PC-9 (cell line): ENCODE measurements at regions not wholly inside any gene's neighbourhood (a gene's known extent, or its start where the extent isn't known, plus 50 kb on each side); places are given as distances from the start of the nearest gene placed in this dataset.

Experiments used
- BruUV-seq: library from RNA; stranded (reverse); fragments of 400-500 nt; replicated peaks from 2 replicates; lab custom pipeline; 2021; lab: Mats Ljungman, UMichigan
- CTCF ChIA-PET: fragments of 300-600 bp; sonication (Branson Sonifier 250); formaldehyde crosslinking; loops from one replicate; lab custom pipeline; 2022; ENCODE audit warnings: antibody characterized with exemption; lab: Charles Lee
- POLR2A ChIA-PET: fragments of 300-600 bp; sonication (Branson Sonifier 250); formaldehyde crosslinking; loops from one replicate; lab custom pipeline; 2022; ENCODE audit warnings: antibody characterized with exemption; ENCODE audit not compliant: unreplicated experiment; lab: Charles Lee
- DNase-seq, 2 experiments: peaks; one replicate each; pipeline versions ENCODE4 v3.0.0 to v3.0.0-alpha.2; 2015 to 2022; ENCODE audit warnings: mixed read lengths in 1 of 2
- H2AFZ ChIP-seq: fragments of 200-600 bp; sonication (generic); 2 replicates; pipeline ENCODE4 v1.8.1; 2017; ENCODE audit warnings: antibody characterized with exemption
- H3F3A ChIP-seq: fragments of 200-600 bp; sonication (generic); 2 replicates; pipeline ENCODE4 v1.8.1; 2017; ENCODE audit warnings: antibody characterized with exemption, mild to moderate bottlenecking, low read depth; ENCODE audit not compliant: insufficient read depth
- H3K27ac ChIP-seq: fragments of 200-600 bp; sonication (generic); 2 replicates; pipeline ENCODE4 v1.6.1; 2016; ENCODE audit warnings: mixed run types
- H3K27me3 ChIP-seq: fragments of 200-600 bp; sonication (generic); 2 replicates; pipeline ENCODE4 v1.6.1; 2016; ENCODE audit warnings: low read depth, mixed run types; ENCODE audit not compliant: insufficient read depth
- H3K36me3 ChIP-seq: fragments of 200-600 bp; sonication (generic); 2 replicates; pipeline ENCODE4 v1.6.1; 2016; ENCODE audit warnings: low read depth, mixed run types
- H3K4me1 ChIP-seq: fragments of 200-600 bp; sonication (generic); replicated peaks from 2 replicates; pipeline ENCODE4 v1.6.1; 2016; ENCODE audit warnings: mixed run types; ENCODE audit not compliant: insufficient read depth
- H3K4me2 ChIP-seq: fragments of 200-600 bp; sonication (generic); 2 replicates; pipeline ENCODE4 v1.6.1; 2017; ENCODE audit warnings: mixed run types
- H3K4me3 ChIP-seq: fragments of 200-600 bp; sonication (generic); 2 replicates; pipeline ENCODE4 v1.6.1; 2016; ENCODE audit warnings: mixed run types
- H3K79me2 ChIP-seq: fragments of 200-600 bp; sonication (generic); 2 replicates; pipeline ENCODE4 v1.6.1; 2017; ENCODE audit warnings: low read depth, mixed run types
- H3K9me2 ChIP-seq: fragments of 200-600 bp; sonication (generic); 2 replicates; pipeline ENCODE4 v1.8.1; 2017; ENCODE audit warnings: mild to moderate bottlenecking; ENCODE audit not compliant: insufficient read depth
- H3K9me3 ChIP-seq: fragments of 200-600 bp; sonication (generic); 2 replicates; pipeline ENCODE4 v1.8.1; 2016; ENCODE audit warnings: low read depth; ENCODE audit not compliant: insufficient read depth
- H4K20me1 ChIP-seq: fragments of 200-600 bp; sonication (generic); 2 replicates; pipeline ENCODE4 v1.8.1; 2017; ENCODE audit not compliant: insufficient read depth
- CTCF ChIP-seq: fragments of 200-600 bp; sonication (generic); conservative IDR thresholded peaks from 2 replicates; pipeline ENCODE4 v1.6.1; 2017; ENCODE audit warnings: mixed run types, antibody characterized with exemption, mild to moderate bottlenecking, moderate library complexity
- EZH2 ChIP-seq: fragments of 200-600 bp; sonication (generic); IDR thresholded peaks from 2 replicates; pipeline ENCODE4 v1.8.0; 2017; ENCODE audit warnings: antibody characterized with exemption, low read depth
- intact Hi-C: fragments of 100-400 bp; cut with micrococcal nuclease; formaldehyde crosslinking; loops from one replicate; pipeline ENCODE4 v1.10.0; 2022; ENCODE audit not compliant: unreplicated experiment

- ChIA-PET CTCF (no interaction called here), POLR2A (no interaction called here)
- DNase-seq = no peak
- no peak overlapping the region for H3K4me2 ChIP-seq
- H3K4me1 ChIP-seq = no peaks in the 10 kb centered on the region
- no peaks in the 10 kb centered on the region for H3K79me2 ChIP-seq
- no peaks in the 10 kb centered on the region for H3K9me2 ChIP-seq
- no peaks in the 10 kb centered on the region for H3F3A ChIP-seq
- no peak overlapping the region for H3K27ac ChIP-seq
- no peak overlapping the region for H2AFZ ChIP-seq
- no peaks in the 10 kb centered on the region for H4K20me1 ChIP-seq
- no TSS peak for BruUV-seq
- intact Hi-C loops = no loop called here
- TF ChIP-seq EZH2 = no peak
- TF ChIP-seq CTCF = no peak
- no peaks in the 10 kb centered on the region for H3K27me3 ChIP-seq
- H3K36me3 ChIP-seq = no peaks in the 10 kb centered on the region
- no peaks in the 10 kb centered on the region for H3K9me3 ChIP-seq
- H3K4me3 ChIP-seq = no peak overlapping the region
Observed at GRCh38 chr16:72493716-72494415, 321.9 kb upstream of the PMFBP1 start.

GRCh38 chr16:72487283-72487682, 315.3 kb upstream of the PMFBP1 start:
- no peak overlapping the region for H3K4me3 ChIP-seq
- TF ChIP-seq CTCF = no peak
- TF ChIP-seq EZH2 = no peak
- intact Hi-C loops = no loop called here
- POLR2A ChIA-PET = no interaction called here
- H3K27me3 ChIP-seq = no peaks in the 10 kb centered on the region
- H3K36me3 ChIP-seq = no peaks in the 10 kb centered on the region
- H3K9me3 ChIP-seq = no peaks in the 10 kb centered on the region
- BruUV-seq = no TSS peak
- H3F3A ChIP-seq = no peaks in the 10 kb centered on the region
- no peak overlapping the region for H2AFZ ChIP-seq
- CTCF ChIA-PET = no interaction called here
- no peaks in the 10 kb centered on the region for H3K9me2 ChIP-seq
- no peaks in the 10 kb centered on the region for H3K4me1 ChIP-seq
- no peak for DNase-seq
- no peaks in the 10 kb centered on the region for H3K79me2 ChIP-seq
- no peak overlapping the region for H3K4me2 ChIP-seq
- H3K27ac ChIP-seq = no peak overlapping the region
- no peaks in the 10 kb centered on the region for H4K20me1 ChIP-seq

GRCh38 chr16:72482695-72483094, 310.7 kb upstream of the PMFBP1 start:
- no TSS peak for BruUV-seq
- CTCF ChIA-PET = interaction anchor here (0.7 kb wide), 1 partner anchor 56 kb away, joined by 5 read pairs; no protein-coding TSS in a partner anchor
- POLR2A ChIA-PET = no interaction called here
- Histone ChIP-seq H3K4me1 (no peaks in the 10 kb centered on the region), H3K9me2 (no peaks in the 10 kb centered on the region; the same call in 1 of the 2 replicates), H3K4me2 (no peak overlapping the region), H3F3A (no peaks in the 10 kb centered on the region), H2AFZ (no peak overlapping the region), H3K9me3 (no peaks in the 10 kb centered on the region), H3K79me2 (no peaks in the 10 kb centered on the region), H3K4me3 (no peak overlapping the region), H3K36me3 (no peaks in the 10 kb centered on the region), H3K27ac (no peak overlapping the region), H4K20me1 (no peaks in the 10 kb centered on the region), H3K27me3 (no peaks in the 10 kb centered on the region)
- intact Hi-C loops = no loop called here
- no peak for TF ChIP-seq CTCF
- no peak for TF ChIP-seq EZH2
- DNase-seq = no peak
